ENCODE measurements at regions not wholly inside any gene's neighbourhood (a gene's known extent, or its start where the extent isn't known, plus 50 kb on each side); places are given as distances from the start of the nearest gene placed in this dataset.

DNA sequence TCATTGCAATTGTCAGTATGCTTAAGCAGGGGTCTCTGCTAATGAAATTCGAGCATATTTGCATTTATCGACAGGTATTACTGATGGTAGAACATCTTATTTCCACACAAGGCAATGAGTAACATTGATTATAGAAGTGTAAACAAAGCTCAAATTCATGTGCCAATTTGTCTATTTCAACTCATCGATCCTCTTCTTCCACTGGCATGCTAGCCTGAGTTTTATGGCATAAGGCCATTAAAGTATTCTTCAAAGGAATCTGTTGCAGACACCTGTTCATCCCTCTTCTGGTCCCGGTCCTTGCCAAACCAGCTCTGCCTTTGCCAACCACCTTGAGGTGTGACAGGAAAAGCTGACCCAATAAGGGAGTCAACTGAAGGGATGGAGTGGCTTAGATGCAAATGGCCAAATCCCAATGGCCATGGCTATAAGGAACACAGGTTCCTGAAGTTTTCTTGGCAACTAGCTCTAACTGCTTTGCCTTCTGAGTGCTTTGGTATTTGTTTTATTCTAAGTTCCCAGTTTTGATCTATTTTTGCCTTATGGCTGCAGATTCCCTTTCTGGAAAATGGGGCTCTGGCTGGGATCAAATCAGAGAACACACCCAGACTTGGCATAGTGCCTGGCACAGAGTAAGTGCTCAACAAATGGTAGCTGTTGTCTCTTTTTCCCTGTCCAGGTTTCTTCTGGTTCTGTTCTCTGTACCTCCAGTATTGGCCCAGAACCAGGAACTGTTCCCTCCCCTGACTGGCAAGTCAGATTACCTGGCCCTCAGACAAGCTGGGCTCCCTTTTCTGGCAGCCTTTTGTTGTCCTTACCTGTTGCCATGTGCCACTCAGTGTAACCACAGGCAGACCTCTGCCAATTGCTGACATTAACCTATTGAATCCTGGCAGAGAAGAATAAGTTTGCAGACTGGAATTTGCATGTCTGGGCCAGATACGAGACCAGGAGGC is 63.1 kb downstream of the RTL9 start:
- Histone ChIP-seq H3K27me3 (ENCODE audit: control insufficient read depth, insufficient read depth, low read length) (no peaks in the 10 kb centered on the region), H3K27ac (ENCODE audit: low read depth, low read length) (no peak overlapping the region), H3K4me3 (ENCODE audit: low read depth, low read length) (no peak overlapping the region), H3K9me3 (ENCODE audit: control insufficient read depth, insufficient read depth, low read length) (no peaks in the 10 kb centered on the region)
- TF ChIP-seq, protein P1, sequence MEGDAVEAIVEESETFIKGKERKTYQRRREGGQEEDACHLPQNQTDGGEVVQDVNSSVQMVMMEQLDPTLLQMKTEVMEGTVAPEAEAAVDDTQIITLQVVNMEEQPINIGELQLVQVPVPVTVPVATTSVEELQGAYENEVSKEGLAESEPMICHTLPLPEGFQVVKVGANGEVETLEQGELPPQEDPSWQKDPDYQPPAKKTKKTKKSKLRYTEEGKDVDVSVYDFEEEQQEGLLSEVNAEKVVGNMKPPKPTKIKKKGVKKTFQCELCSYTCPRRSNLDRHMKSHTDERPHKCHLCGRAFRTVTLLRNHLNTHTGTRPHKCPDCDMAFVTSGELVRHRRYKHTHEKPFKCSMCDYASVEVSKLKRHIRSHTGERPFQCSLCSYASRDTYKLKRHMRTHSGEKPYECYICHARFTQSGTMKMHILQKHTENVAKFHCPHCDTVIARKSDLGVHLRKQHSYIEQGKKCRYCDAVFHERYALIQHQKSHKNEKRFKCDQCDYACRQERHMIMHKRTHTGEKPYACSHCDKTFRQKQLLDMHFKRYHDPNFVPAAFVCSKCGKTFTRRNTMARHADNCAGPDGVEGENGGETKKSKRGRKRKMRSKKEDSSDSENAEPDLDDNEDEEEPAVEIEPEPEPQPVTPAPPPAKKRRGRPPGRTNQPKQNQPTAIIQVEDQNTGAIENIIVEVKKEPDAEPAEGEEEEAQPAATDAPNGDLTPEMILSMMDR (IDR thresholded peaks at IDR 0.05; ENCODE audit: low read depth, low read length), result no peak
- CTCF ChIA-PET, result interaction anchor here (0.6 to 4.8 kb wide), 4 partner anchors 9 to 276 kb away, joined by 3 to 49 read pairs (median 4); no protein-coding TSS in a partner anchor
- POLR2A ChIA-PET, result no interaction called here
- DNase-seq (ENCODE audit: low read depth, low spot score), result no peak

DNA sequence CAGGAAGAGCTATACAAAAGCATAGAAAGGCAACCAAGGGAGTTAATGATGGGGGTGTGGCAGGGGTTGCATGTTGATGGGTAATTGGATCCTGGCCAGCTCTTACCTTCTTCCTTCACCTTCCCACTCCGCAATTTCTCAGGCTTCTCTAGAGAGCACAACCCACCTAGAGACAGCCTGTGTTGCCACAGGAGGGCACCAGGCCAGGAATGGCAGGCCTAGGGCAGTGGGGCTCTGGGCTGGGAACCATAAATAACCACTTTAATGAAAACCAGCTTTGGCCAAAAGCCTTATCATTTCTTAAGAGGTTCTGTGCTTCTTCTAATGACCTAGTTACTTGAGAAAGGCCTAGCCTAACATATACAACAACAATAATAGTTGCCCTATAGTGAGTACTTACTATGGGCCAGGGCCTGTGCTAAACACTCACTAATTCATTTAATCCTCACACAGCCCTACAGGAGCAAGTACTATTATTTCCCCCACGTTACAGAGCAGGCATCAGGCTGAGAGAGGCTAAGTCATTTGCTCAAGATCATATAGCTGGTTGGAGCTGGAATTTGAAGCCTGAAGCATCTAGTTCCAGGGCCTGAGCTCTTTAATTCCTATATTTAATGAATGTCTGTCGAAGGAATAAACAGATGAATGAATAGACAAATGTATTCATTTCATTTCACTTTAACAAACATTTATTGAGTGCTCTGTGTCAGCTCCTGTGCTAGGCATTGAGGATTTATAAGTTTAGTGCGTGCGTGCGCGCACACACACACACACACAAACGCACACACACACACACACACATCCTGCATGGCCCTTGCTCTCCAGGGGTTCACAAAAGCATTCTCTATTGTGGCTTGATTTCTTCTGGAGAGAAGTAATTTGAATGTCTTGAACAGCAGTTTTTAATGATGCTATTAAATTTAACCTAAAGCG is 66.8 kb downstream of the RTL9 start:
- POLR2A ChIA-PET, result no interaction called here
- TF ChIP-seq, protein P1 (IDR thresholded peaks at IDR 0.05; ENCODE audit: low read depth, low read length), result no peak
- CTCF ChIA-PET, result interaction anchor here (0.7 kb wide), 1 partner anchor 24 kb away, joined by 3 read pairs; no protein-coding TSS in a partner anchor
- DNase-seq (ENCODE audit: low read depth, low spot score), result no peak
- Histone ChIP-seq H3K27ac (ENCODE audit: low read depth, low read length) (no peak overlapping the region), H3K27me3 (ENCODE audit: control insufficient read depth, insufficient read depth, low read length) (no peaks in the 10 kb centered on the region), H3K4me3 (ENCODE audit: low read depth, low read length) (no peak overlapping the region), H3K9me3 (ENCODE audit: control insufficient read depth, insufficient read depth, low read length) (no peaks in the 10 kb centered on the region)

DNA sequence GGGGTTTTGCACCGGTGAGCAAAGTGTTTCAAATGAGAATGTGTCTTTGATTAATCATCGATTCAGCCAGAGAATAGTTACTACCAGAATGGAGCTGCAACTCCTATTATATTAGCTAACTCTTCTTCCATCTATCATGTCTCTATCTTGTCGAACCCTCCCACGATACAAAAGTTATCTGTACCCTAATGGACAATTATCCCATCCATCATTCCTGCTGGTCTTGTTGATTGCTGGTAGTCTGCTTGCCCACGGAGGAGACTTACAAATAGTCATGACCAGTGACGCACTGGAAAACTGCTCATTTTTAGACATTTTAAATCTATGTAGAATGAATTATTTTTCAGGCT is 67.5 kb downstream of the RTL9 start:
- peaks cover 1% of the 10 kb centered on the region for H3K27me3 ChIP-seq (ENCODE audit: control insufficient read depth, insufficient read depth, low read length)
- TF ChIP-seq, protein P1 (IDR thresholded peaks at IDR 0.05; ENCODE audit: low read depth, low read length), result no peak
- DNase-seq (ENCODE audit: low read depth, low spot score), result no peak
- ChIA-PET POLR2A (no interaction called here), CTCF (no interaction called here)
- H3K27ac ChIP-seq (ENCODE audit: low read depth, low read length), result no peak overlapping the region
- no peak overlapping the region for H3K4me3 ChIP-seq (ENCODE audit: low read depth, low read length)
- H3K9me3 ChIP-seq (ENCODE audit: control insufficient read depth, insufficient read depth, low read length), result no peaks in the 10 kb centered on the region

DNA sequence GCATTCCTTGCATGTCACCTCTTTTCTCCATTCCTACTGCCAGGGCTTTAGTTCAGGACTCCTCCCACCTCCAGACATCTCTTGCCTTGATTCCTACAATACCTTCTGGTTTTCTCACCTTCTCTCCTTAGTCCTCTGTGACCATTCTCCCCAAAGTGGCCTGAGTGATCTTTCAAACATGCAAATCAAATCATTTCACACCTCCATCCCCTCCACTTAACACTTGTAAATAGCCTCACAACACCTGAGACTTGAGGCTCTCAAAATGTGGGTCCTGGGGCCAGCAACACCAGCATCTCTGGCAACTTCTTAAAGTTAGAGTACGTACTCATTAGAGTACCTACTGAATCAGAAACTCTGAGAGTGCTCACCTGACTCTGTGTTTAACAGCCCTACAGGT is 68.4 kb downstream of the RTL9 start:
- no peak for DNase-seq (ENCODE audit: low read depth, low spot score)
- TF ChIP-seq, protein P1 (IDR thresholded peaks at IDR 0.05; ENCODE audit: low read depth, low read length), result no peak
- peaks cover 4% of the 10 kb centered on the region for H3K27me3 ChIP-seq (ENCODE audit: control insufficient read depth, insufficient read depth, low read length)
- no peak overlapping the region for H3K27ac ChIP-seq (ENCODE audit: low read depth, low read length)
- POLR2A ChIA-PET, result no interaction called here
- H3K9me3 ChIP-seq (ENCODE audit: control insufficient read depth, insufficient read depth, low read length), result no peaks in the 10 kb centered on the region
- CTCF ChIA-PET, result interaction anchor here (1.9 kb wide), 1 partner anchor 14 kb away, joined by 6 read pairs; no protein-coding TSS in a partner anchor
- no peak overlapping the region for H3K4me3 ChIP-seq (ENCODE audit: low read depth, low read length)
